GM23338 (cell line): ENCODE measurements at regions not wholly inside any gene's neighbourhood (a gene's known extent, or its start where the extent isn't known, plus 50 kb on each side); places are given as distances from the start of the nearest gene placed in this dataset.

Experiments
- ATAC-seq: fragments of 200-7000 bp; cut with Tn5 transposase; 3 replicates; pipeline ENCODE4 v1.9.1; 2020
- DNase-seq: peaks from one replicate; pipeline ENCODE4 v3.0.0-alpha.2; 2015; ENCODE audit warnings: low spot score
- H2AFZ ChIP-seq: fragments of 200-600 bp; sonication (generic); 2 replicates; pipeline ENCODE4 v1.8.0; 2016; ENCODE audit warnings: antibody characterized with exemption, mild to moderate bottlenecking, moderate library complexity
- H3F3A ChIP-seq: fragments of 200-600 bp; sonication (generic); replicated peaks from 2 replicates; pipeline ENCODE4 v1.8.0; 2017; ENCODE audit warnings: antibody characterized with exemption, mixed run types, low read depth
- H3K27ac ChIP-seq: fragments of 200-600 bp; sonication (generic); 2 replicates; pipeline ENCODE4 v1.6.1; 2016; ENCODE audit warnings: low read depth
- H3K27me3 ChIP-seq: fragments of 200-600 bp; sonication (generic); 2 replicates; pipeline ENCODE4 v1.8.0; 2016; ENCODE audit warnings: mild to moderate bottlenecking, mixed run types, moderate library complexity; ENCODE audit not compliant: insufficient read depth
- H3K36me3 ChIP-seq: fragments of 200-600 bp; sonication (generic); 2 replicates; pipeline ENCODE4 v1.8.0; 2016; ENCODE audit warnings: mild to moderate bottlenecking; ENCODE audit not compliant: insufficient read depth
- H3K4me1 ChIP-seq: fragments of 200-600 bp; sonication (generic); 2 replicates; pipeline ENCODE4 v1.8.0; 2016; ENCODE audit warnings: mild to moderate bottlenecking, moderate library complexity; ENCODE audit not compliant: insufficient read depth
- H3K4me2 ChIP-seq: fragments of 200-600 bp; sonication (generic); 2 replicates; pipeline ENCODE4 v1.7.1; 2017; ENCODE audit warnings: mixed run types
- H3K4me3 ChIP-seq: fragments of 200-600 bp; sonication (generic); 2 replicates; pipeline ENCODE4 v1.6.1; 2016; ENCODE audit warnings: mixed run types
- H3K79me2 ChIP-seq: fragments of 200-600 bp; sonication (generic); replicated peaks from 2 replicates; pipeline ENCODE4 v1.8.0; 2017; ENCODE audit warnings: mild to moderate bottlenecking; ENCODE audit not compliant: insufficient read depth
- H3K9me2 ChIP-seq: fragments of 200-600 bp; sonication (generic); 2 replicates; pipeline ENCODE4 v1.8.0; 2017; ENCODE audit not compliant: insufficient read depth
- H4K20me1 ChIP-seq: fragments of 200-600 bp; sonication (generic); replicated peaks from 2 replicates; pipeline ENCODE4 v1.8.0; 2017; ENCODE audit warnings: mild to moderate bottlenecking; ENCODE audit not compliant: insufficient read depth
- H3K27ac Mint-ChIP-seq: 2 replicates; pipeline ENCODE4 v1.8.0; 2020; ENCODE audit warnings: inconsistent platforms, mild to moderate bottlenecking, moderate library complexity, mixed read lengths
- H3K27me3 Mint-ChIP-seq: 3 replicates; pipeline ENCODE4 v1.8.0; 2022; ENCODE audit warnings: low read depth, mild to moderate bottlenecking, moderate library complexity, mixed read lengths, inconsistent platforms; ENCODE audit not compliant: insufficient read depth, poor library complexity
- H3K36me3 Mint-ChIP-seq: 3 replicates; pipeline ENCODE4 v1.8.0; 2021; ENCODE audit warnings: low read depth, mild to moderate bottlenecking, inconsistent platforms, moderate library complexity, mixed read lengths
- H3K4me1 Mint-ChIP-seq: 3 replicates; pipeline ENCODE4 v1.8.0; 2020; ENCODE audit warnings: mild to moderate bottlenecking, inconsistent platforms, mixed read lengths
- H3K4me3 Mint-ChIP-seq: 3 replicates; pipeline ENCODE4 v1.8.0; 2021; ENCODE audit warnings: moderate library complexity, mild to moderate bottlenecking, inconsistent platforms, mixed read lengths
- H3K9me3 Mint-ChIP-seq: 3 replicates; pipeline ENCODE4 v1.8.0; 2020; ENCODE audit warnings: moderate library complexity, mild to moderate bottlenecking, inconsistent platforms, mixed read lengths
- CREB1 ChIP-seq: fragments of 250-450 bp; sonication (Bioruptor Pico); IDR thresholded peaks from 2 replicates; pipeline ENCODE4 v1.5.0; 2020; ENCODE audit warnings: low read depth, mild to moderate bottlenecking, moderate library complexity
- EZH2 ChIP-seq: fragments of 200-600 bp; sonication (generic); IDR thresholded peaks from one replicate; pipeline ENCODE4 v1.8.0; 2017; ENCODE audit warnings: antibody characterized with exemption, mild to moderate bottlenecking, low read depth; ENCODE audit not compliant: unreplicated experiment
- EZH2phosphoT487 ChIP-seq: fragments of 200-600 bp; sonication (generic); IDR thresholded peaks from one replicate; pipeline ENCODE4 v1.8.1; 2018; ENCODE audit warnings: antibody characterized with exemption; ENCODE audit not compliant: unreplicated experiment
- JUNB ChIP-seq: IDR thresholded peaks from one replicate; pipeline ENCODE4 v1.6.1; 2016; ENCODE audit warnings: antibody characterized with exemption; ENCODE audit not compliant: unreplicated experiment
- NANOG ChIP-seq: IDR thresholded peaks from 2 replicates; pipeline ENCODE4 v1.6.1; 2016; ENCODE audit warnings: antibody characterized with exemption, borderline replicate concordance
- POLR2AphosphoS5 ChIP-seq: IDR thresholded peaks from 2 replicates; pipeline ENCODE4 v1.6.1; 2016; ENCODE audit warnings: antibody characterized with exemption, low read depth
- STAT1 ChIP-seq: IDR thresholded peaks from one replicate; pipeline ENCODE4 v1.6.1; 2016; ENCODE audit warnings: antibody characterized with exemption; ENCODE audit not compliant: unreplicated experiment
- ZNF114 ChIP-seq: fragments of 250-450 bp; sonication (Bioruptor Pico); IDR thresholded peaks from 2 replicates; pipeline ENCODE4 v1.5.0; 2020; ENCODE audit warnings: mild to moderate bottlenecking, moderate library complexity
- ZNF331 ChIP-seq: fragments of 250-450 bp; sonication (Bioruptor Pico); IDR thresholded peaks from 2 replicates; pipeline ENCODE4 v1.5.0; 2020; ENCODE audit warnings: low read depth, mild to moderate bottlenecking, moderate library complexity
- TF ChIP-seq, protein P1 (sequence below), 2 experiments: fragments of 200-600 bp in 1 of 2; sonication (generic) in 1 of 2; conservative IDR thresholded peaks; 2 replicates each; pipeline versions ENCODE4 v1.5.1 to v1.6.1; 2016 to 2017; ENCODE audit warnings: antibody characterized with exemption in 2 of 2, low read depth in 2 of 2, mild to moderate bottlenecking in 2 of 2, moderate library complexity in 1 of 2
- TF ChIP-seq, protein P2 (sequence below): fragments of 250-450 bp; sonication (Bioruptor Pico); IDR thresholded peaks from 2 replicates; pipeline ENCODE4 v1.5.0; 2020; ENCODE audit warnings: mild to moderate bottlenecking, moderate library complexity
- TF ChIP-seq, protein P3 (sequence below): IDR thresholded peaks from 2 replicates; pipeline ENCODE4 v1.6.1; 2016; ENCODE audit warnings: antibody characterized with exemption
- TF ChIP-seq, protein P4 (sequence below): IDR thresholded peaks from one replicate; pipeline ENCODE4 v1.6.1; 2018; ENCODE audit warnings: antibody characterized with exemption; ENCODE audit not compliant: unreplicated experiment

DNA sequence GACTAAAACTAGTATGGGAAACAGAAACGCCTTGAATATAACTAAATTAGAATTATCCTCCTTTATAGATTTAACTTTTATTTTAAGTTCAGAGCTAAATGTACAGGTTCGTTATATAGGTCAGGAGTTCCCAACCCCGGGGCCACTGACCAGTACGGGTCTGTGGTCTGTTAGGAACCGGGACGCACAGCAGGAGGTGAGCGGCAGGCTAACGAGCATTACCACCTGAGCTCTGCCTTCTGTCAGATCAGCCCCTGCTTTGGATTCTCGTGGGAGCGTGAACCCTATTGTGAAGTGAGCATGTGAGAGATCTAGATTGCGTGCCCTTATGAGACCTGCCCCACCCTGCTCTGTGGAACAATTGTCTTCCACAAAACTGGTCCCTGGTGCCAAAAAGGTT is 51.0 kb downstream of the FAT4 start:
- Mint-ChIP-seq H3K36me3 (no peaks in the 10 kb centered on the region), H3K4me3 (no peak overlapping the region), H3K9me3 (no peaks in the 10 kb centered on the region), H3K27me3 (no peaks in the 10 kb centered on the region), H3K4me1 (no peaks in the 10 kb centered on the region), H3K27ac (no peak overlapping the region)
- no peak for ATAC-seq
- Histone ChIP-seq H4K20me1 (no peaks in the 10 kb centered on the region), H3K4me1 (no peaks in the 10 kb centered on the region), H2AFZ (no peak overlapping the region), H3K79me2 (no peaks in the 10 kb centered on the region), H3K27ac (no peak overlapping the region), H3K9me2 (0 out of 2 replicates have a peak, but pooled peaks cover 3% of the 10 kb centered on the region), H3K4me2 (no peak overlapping the region), H3F3A (no peaks in the 10 kb centered on the region), H3K36me3 (no peaks in the 10 kb centered on the region), H3K4me3 (no peak overlapping the region), H3K27me3 (no peaks in the 10 kb centered on the region)
- DNase-seq: no peak
- TF ChIP-seq JUNB: no peak
- no peak for TF ChIP-seq ZNF114 (CRISPR knock-in tag)
- TF ChIP-seq NANOG: no peak
- no peak for TF ChIP-seq POLR2AphosphoS5
- TF ChIP-seq EZH2: no peak
- TF ChIP-seq, protein P1, sequence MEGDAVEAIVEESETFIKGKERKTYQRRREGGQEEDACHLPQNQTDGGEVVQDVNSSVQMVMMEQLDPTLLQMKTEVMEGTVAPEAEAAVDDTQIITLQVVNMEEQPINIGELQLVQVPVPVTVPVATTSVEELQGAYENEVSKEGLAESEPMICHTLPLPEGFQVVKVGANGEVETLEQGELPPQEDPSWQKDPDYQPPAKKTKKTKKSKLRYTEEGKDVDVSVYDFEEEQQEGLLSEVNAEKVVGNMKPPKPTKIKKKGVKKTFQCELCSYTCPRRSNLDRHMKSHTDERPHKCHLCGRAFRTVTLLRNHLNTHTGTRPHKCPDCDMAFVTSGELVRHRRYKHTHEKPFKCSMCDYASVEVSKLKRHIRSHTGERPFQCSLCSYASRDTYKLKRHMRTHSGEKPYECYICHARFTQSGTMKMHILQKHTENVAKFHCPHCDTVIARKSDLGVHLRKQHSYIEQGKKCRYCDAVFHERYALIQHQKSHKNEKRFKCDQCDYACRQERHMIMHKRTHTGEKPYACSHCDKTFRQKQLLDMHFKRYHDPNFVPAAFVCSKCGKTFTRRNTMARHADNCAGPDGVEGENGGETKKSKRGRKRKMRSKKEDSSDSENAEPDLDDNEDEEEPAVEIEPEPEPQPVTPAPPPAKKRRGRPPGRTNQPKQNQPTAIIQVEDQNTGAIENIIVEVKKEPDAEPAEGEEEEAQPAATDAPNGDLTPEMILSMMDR (conservative IDR thresholded peaks at IDR 0.05; ENCODE audit: low read depth in 2 of 2): no peak
- no peak for TF ChIP-seq CREB1 (CRISPR knock-in tag)
- TF ChIP-seq, protein P2, sequence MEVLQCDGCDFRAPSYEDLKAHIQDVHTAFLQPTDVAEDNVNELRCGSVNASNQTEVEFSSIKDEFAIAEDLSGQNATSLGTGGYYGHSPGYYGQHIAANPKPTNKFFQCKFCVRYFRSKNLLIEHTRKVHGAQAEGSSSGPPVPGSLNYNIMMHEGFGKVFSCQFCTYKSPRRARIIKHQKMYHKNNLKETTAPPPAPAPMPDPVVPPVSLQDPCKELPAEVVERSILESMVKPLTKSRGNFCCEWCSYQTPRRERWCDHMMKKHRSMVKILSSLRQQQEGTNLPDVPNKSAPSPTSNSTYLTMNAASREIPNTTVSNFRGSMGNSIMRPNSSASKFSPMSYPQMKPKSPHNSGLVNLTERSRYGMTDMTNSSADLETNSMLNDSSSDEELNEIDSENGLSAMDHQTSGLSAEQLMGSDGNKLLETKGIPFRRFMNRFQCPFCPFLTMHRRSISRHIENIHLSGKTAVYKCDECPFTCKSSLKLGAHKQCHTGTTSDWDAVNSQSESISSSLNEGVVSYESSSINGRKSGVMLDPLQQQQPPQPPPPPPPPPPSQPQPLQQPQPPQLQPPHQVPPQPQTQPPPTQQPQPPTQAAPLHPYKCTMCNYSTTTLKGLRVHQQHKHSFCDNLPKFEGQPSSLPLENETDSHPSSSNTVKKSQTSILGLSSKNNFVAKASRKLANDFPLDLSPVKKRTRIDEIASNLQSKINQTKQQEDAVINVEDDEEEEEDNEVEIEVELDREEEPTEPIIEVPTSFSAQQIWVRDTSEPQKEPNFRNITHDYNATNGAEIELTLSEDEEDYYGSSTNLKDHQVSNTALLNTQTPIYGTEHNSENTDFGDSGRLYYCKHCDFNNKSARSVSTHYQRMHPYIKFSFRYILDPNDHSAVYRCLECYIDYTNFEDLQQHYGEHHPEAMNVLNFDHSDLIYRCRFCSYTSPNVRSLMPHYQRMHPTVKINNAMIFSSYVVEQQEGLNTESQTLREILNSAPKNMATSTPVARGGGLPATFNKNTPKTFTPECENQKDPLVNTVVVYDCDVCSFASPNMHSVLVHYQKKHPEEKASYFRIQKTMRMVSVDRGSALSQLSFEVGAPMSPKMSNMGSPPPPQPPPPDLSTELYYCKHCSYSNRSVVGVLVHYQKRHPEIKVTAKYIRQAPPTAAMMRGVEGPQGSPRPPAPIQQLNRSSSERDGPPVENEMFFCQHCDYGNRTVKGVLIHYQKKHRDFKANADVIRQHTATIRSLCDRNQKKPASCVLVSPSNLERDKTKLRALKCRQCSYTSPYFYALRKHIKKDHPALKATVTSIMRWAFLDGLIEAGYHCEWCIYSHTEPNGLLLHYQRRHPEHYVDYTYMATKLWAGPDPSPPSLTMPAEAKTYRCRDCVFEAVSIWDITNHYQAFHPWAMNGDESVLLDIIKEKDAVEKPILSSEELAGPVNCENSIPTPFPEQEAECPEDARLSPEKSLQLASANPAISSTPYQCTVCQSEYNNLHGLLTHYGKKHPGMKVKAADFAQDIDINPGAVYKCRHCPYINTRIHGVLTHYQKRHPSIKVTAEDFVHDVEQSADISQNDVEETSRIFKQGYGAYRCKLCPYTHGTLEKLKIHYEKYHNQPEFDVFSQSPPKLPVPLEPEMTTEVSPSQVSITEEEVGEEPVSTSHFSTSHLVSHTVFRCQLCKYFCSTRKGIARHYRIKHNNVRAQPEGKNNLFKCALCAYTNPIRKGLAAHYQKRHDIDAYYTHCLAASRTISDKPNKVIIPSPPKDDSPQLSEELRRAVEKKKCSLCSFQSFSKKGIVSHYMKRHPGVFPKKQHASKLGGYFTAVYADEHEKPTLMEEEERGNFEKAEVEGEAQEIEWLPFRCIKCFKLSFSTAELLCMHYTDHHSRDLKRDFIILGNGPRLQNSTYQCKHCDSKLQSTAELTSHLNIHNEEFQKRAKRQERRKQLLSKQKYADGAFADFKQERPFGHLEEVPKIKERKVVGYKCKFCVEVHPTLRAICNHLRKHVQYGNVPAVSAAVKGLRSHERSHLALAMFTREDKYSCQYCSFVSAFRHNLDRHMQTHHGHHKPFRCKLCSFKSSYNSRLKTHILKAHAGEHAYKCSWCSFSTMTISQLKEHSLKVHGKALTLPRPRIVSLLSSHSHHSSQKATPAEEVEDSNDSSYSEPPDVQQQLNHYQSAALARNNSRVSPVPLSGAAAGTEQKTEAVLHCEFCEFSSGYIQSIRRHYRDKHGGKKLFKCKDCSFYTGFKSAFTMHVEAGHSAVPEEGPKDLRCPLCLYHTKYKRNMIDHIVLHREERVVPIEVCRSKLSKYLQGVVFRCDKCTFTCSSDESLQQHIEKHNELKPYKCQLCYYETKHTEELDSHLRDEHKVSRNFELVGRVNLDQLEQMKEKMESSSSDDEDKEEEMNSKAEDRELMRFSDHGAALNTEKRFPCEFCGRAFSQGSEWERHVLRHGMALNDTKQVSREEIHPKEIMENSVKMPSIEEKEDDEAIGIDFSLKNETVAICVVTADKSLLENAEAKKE (CRISPR knock-in tag): no peak
- no peak for TF ChIP-seq EZH2phosphoT487
- TF ChIP-seq ZNF331 (CRISPR knock-in tag): no peak
- TF ChIP-seq, protein P3, sequence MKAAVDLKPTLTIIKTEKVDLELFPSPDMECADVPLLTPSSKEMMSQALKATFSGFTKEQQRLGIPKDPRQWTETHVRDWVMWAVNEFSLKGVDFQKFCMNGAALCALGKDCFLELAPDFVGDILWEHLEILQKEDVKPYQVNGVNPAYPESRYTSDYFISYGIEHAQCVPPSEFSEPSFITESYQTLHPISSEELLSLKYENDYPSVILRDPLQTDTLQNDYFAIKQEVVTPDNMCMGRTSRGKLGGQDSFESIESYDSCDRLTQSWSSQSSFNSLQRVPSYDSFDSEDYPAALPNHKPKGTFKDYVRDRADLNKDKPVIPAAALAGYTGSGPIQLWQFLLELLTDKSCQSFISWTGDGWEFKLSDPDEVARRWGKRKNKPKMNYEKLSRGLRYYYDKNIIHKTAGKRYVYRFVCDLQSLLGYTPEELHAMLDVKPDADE: no peak
- no peak for TF ChIP-seq STAT1
- TF ChIP-seq, protein P4, sequence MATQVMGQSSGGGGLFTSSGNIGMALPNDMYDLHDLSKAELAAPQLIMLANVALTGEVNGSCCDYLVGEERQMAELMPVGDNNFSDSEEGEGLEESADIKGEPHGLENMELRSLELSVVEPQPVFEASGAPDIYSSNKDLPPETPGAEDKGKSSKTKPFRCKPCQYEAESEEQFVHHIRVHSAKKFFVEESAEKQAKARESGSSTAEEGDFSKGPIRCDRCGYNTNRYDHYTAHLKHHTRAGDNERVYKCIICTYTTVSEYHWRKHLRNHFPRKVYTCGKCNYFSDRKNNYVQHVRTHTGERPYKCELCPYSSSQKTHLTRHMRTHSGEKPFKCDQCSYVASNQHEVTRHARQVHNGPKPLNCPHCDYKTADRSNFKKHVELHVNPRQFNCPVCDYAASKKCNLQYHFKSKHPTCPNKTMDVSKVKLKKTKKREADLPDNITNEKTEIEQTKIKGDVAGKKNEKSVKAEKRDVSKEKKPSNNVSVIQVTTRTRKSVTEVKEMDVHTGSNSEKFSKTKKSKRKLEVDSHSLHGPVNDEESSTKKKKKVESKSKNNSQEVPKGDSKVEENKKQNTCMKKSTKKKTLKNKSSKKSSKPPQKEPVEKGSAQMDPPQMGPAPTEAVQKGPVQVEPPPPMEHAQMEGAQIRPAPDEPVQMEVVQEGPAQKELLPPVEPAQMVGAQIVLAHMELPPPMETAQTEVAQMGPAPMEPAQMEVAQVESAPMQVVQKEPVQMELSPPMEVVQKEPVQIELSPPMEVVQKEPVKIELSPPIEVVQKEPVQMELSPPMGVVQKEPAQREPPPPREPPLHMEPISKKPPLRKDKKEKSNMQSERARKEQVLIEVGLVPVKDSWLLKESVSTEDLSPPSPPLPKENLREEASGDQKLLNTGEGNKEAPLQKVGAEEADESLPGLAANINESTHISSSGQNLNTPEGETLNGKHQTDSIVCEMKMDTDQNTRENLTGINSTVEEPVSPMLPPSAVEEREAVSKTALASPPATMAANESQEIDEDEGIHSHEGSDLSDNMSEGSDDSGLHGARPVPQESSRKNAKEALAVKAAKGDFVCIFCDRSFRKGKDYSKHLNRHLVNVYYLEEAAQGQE: no peak
